Activated T-helper 9 cell treated with anti-CD3 and anti-CD28 coated beads, Interleukin-2, amount 50 U/mL, for 16 hours (primary cell): ENCODE measurements at regions not wholly inside any gene's neighbourhood (a gene's known extent, or its start where the extent isn't known, plus 50 kb on each side); places are given as distances from the start of the nearest gene placed in this dataset.
"Not testable (repeated sequence)": the region's sequence is repeated elsewhere in the genome, so short reads cannot be mapped to it uniquely, and the experiment has no call there.

Experiments used
- DNase-seq: peaks from one replicate; pipeline ENCODE4 v3.0.0-alpha.2; 2020; ENCODE audit warnings: low read depth

GRCh38 chrX:46223499-46223898 lies 321.7 kb downstream of the ZNF674 start:
- not testable (repeated sequence) for DNase-seq

GRCh38 chrX:46220822-46221221 lies 324.4 kb downstream of the ZNF674 start:
- DNase-seq = no peak

- no peak for DNase-seq
These were observed 326.8 kb downstream of the ZNF674 start for GRCh38 chrX:46218373-46218772.

GRCh38 chrX:46216406-46216805 lies 328.8 kb downstream of the ZNF674 start:
- DNase-seq = no peak

DNA sequence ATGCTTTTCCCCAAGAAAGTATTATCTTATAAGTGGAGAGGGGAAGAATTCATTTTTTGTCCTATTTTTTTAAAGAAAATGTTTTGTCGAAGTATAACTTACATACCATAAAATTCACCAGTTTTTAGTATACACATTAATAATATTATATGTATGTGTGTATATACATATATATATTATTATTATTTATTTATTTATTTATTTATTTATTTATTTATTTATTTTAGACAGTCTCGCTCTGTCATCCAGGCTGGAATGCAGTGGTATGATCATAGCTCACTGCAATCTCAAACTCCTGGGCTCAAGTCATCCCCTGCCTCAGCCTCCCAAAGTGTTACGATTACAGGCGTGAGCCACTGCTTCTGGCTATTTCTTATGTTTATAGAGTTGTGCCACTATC lies 334.1 kb downstream of the ZNF674 start:
- no peak for DNase-seq

GRCh38 chrX:46209768-46210167 lies 335.5 kb downstream of the ZNF674 start:
- no peak for DNase-seq

DNA sequence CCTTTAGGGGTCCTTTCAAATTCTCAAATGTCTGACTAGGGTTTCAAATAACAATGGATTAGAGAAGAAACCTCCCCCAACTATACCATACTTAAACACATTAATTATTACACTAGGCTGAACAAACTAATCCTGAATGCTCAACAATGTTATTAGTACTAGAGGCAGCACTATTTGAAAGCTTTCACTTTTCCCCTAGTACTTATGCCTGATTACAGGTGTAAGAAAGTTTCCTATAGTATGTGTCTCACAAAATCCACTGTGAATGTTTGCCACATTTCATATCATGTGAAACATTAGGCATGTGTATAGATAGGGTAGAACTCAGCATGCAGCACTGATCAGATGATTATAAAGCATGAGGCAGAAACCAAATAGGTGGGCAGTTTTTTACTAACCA lies 336.2 kb downstream of the ZNF674 start:
- DNase-seq = no peak

GRCh38 chrX:46208225-46208854 lies 336.9 kb downstream of the ZNF674 start:
- DNase-seq = no peak

DNA sequence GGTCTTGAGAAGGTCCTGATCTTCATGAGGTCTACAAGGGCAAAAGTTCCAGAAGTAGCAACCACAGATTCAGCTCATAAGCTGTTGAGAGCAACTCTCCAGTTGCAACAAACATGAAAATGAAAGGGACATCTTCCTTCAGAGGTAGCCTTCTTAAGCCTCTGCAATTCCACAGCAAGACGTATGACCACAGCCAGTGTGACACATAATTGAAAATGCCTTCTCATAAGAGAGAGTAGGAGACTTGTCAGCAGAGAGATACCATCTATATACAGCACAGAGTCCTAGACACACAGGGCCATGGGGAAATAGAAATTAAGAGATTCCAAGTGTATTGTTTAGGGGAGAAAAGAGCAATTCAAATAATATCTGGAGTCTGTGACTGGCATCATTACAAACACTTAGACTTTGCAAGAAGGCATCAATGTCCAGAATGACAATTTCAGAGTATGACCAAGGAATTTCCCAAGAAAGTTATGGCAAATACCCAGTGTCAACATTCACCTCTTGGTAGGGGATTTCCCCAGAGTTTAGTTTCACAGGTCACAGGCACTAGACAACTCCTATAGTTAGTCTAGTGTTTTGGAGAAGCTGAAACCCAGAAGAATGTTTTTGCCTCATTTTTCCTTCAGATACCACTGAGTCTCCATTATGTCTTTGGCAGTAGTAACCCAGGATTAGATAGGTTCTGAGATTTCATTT lies 340.3 kb downstream of the ZNF674 start:
- DNase-seq = no peak

DNA sequence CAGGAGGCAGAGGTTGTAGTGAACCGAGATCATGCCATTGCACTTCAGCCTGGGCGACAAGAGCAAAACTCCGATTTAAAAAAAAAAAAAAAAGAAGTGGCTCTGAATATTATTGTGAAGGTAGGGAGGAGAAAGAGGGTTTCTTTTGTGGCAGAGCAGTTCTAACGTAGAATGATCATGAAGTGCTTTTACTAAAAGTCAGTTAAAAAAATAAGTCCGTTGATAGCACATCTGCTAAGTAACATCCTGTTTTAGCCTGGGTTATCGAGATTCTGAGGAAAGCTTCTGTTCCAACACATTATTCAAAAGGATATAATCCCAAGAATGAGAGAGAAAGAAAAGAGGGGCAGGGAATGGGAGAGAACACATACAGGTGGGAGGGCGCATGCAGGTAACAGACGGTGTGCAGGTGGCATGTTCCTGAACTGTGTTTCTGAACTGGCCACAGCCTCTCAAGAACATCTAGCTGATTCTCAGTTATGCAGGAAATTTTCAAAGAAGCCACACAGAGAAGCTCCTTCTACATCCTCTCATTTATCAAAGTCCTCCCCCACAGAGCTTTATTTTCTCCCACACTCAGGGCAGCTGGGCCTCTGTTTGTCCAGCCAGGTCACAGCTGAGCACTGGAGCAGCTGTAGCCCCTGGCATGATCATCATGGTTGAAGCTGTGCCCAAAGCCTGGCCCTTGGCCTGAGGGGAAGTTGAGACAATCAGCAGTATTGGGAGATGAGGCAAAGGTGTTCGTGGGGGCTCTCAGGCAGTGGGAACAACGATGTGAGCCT lies 342.3 kb downstream of the ZNF674 start:
- no peak for DNase-seq

DNA sequence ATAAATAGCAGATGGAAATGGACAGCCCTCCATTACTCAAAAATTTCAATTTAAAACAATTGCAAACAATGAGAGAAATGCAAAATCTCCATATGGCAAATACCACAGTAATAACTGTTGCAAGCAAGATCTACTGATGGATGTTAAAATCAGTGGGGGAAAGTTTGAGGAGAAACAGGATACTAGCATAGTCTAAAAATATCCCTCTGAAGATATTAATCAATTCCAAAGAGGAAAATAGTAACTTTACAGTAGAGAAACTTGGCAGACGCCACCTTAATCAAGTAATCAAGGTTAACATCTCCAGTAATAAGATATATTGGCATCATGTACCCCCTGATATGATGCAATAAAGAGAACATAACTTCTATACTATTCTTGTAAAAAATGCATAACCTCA lies 344.8 kb downstream of the ZNF674 start:
- no peak for DNase-seq

DNA sequence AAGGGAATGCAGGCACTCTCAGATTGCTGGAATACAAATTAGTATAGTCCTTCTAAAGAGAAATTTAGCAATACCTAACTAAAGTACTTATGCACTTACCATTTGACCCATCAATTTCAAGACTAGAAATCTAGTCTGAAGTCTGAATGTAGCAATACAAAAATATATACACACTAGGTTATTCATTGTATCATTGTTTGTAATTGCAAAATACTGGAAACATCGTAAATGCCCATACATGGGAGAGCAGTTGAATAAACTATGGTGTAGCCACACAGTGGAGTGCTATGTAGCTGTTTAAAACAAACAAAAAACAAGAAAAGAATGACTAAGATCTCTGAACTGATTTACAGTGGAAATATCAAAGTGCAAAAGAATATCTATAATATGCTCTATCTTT lies 346.4 kb downstream of the ZNF674 start:
- no peak for DNase-seq

GRCh38 chrX:46186811-46187106 lies 358.5 kb downstream of the ZNF674 start:
- not testable (repeated sequence) for DNase-seq

DNA sequence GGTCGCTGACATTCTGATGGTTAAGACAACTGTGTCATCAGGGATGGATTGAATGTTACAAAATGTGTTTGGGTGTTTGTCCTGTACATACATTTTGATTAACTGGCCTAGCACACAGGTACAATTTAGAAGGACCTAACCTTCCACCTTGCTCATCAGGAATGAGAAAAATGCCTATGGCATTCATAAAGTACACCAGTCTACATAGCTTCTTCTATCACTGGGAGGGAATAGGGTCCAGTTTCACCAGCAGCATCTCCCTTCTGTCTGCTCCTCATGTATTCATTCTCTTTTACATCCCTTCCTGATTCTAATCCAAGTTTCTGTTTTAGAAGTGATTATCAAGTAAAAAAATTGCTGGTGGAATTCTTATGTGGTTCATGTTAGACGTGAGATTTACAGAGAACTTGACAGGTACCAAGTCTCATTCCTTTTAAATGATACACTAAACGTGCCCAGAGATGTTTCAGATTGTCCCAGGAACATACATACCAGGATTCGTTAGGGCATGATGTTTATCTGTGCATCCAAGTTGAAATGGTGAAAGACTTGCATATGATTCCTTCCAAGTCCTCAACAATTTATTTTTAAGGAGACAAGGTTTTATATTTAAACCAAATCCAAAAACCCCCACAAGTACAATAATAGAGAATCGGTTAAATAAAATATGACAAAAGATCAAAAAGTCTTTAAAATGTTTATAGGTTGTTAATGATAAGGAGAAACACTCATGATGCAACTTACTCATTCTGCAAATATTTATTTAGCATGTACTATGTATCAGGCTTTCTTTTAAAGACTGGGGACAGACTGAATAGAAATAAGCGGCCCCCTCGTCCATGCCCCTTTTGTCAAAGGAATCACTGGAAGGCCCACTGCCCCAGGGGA lies 359.1 kb downstream of the ZNF674 start:
- DNase-seq = no peak

DNA sequence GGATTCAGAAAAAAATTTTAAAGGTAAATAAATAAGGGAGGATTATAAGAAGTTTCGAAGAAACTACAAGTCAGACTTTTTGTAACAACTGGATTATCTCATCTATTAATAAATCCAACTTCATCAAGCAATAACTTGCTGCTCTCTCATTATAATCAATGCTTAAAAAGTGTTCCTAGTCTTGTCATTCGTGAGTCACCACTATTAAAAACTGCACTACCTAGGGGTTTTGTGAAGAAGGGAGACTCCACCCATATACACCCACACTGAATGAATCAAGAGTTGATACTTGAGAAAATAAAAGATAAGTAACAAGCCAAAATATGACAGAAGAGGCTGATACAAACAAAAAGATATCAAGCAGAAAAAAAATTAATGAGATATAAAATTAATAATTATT lies 360.5 kb downstream of the ZNF674 start:
- DNase-seq = no peak

GRCh38 chrX:46180258-46180687 lies 364.9 kb downstream of the ZNF674 start:
- no peak for DNase-seq

DNA sequence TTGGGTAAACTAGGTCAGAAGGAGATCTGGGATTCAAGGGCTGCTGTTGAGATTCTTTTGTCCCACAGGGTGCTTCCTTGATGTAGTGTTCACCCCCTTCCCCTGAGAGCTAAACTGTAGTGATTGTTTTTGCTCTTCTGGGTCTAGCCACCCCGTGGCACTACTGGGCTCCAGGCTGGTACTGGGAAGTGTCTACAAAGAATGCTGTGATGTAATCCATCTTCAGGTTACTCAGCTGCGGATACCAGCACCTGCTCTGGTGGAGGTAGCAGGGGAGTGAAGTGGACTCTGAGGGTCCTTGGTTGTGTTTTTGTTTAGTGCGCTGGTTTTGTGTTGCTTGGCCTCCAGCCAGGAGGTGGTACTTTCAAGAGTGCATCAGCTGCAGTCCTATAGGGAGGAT lies 365.5 kb downstream of the ZNF674 start:
- DNase-seq = no peak

DNA sequence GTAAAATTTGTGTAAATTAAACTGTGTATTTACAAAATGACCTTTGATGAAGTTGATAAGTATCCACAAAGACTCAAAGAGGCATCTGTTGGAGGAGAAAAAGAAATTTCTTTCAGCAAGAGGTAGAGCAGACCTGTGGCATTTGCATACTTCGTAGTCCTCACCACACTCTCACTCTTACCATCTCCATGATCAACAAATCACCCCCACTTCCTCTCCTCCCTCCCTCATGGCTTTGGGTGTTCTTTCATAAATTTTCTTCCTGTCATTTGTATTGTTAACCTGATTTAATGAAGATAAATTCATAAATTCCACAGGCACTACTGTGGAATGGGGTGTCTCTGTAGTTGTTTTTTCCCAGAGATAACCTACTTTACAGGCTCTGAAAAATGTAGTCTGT lies 366.5 kb downstream of the ZNF674 start:
- DNase-seq = no peak

GRCh38 chrX:46173159-46173558 lies 372.1 kb downstream of the ZNF674 start:
- DNase-seq = no peak

GRCh38 chrX:46171457-46171856 lies 373.8 kb downstream of the ZNF674 start:
- DNase-seq = not testable (repeated sequence)

DNA sequence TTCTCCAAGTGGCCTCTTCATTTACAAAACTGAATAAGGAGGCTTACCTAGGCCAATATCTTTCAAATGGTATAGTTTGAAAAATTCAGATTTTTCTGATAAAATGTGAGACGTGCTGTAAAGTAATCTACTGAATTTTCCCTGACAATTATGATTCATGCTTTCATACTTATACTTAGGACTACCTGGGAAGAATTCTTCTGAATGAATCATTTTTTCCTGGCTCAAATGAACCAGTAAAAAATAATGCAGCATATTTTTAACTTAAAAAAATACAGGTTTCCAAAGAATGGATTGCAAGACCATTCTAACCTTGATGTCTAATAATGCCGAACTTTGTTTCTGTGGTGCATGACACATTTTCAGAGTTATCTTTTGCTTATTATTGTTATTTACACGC lies 375.4 kb downstream of the ZNF674 start:
- no peak for DNase-seq

DNA sequence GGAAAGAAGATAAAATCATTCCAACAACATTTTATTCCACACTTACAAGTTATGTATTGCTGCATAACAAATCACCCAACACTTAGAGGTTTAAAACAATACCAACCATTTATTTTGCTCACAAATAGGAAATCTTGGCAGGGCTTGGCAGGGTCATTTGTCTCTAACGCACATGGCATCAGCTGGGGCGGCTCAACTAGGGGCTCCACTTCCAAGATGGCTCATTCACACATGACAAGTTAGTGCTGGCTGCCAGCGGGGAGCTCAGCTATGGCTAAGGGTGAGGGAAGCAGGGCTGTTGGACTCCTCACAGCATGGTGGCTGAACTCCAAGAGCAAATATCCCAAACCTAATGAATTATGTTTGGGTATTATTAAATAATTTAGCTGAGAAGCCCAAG lies 377.0 kb downstream of the ZNF674 start:
- no peak for DNase-seq
